Suprapubic skin (tissue), 2 donors: ENCODE measurements at regions not wholly inside any gene's neighbourhood (a gene's known extent, or its start where the extent isn't known, plus 50 kb on each side); places are given as distances from the start of the nearest gene placed in this dataset.

Experiments used
- EP300 ChIP-seq: sonication (generic); formaldehyde crosslinking; IDR thresholded peaks from one replicate; pipeline ENCODE4 v1.6.1; 2017; ENCODE audit warnings: antibody characterized with exemption
- POLR2A ChIP-seq, 2 donors: fragments of 450-650 bp; IDR thresholded peaks; one replicate each; pipeline ENCODE4 v1.6.1; 2017; ENCODE audit warnings: antibody characterized with exemption in 2 of 2, mild to moderate bottlenecking in 2 of 2, moderate library complexity in 2 of 2

DNA sequence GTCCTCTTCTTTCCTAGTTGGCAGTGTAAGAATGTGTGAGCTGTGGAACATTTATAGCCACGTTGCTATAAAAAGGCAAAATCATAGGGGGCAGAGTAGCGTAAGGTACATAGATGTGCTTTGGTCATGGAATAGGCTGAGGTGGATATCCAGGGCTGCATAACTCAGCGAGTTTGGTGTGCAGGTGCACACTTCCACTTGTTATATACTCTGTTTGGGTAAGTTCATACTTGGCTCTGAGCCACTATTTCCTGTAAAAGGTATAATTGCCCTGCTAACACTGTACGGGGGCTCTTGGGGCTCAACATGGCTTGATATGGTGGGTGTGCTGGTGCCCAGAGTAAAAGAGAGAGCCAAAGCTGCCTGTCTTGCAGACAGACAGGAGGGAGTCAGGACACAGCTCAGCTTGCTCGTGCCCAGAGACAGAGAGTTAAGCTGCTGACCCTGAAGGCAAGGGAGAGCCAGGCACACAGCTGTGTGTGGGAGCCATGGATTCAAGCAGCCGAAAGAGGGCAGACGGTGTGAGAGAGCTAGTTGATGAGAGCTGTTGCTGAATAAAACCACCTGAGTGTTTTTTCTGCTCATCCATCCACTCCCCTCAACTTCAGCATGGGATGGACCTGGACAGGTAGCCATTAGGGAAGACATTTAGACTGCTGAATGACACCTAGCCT lies 126.7 kb downstream of the DKK1 start:
- TF ChIP-seq POLR2A (IDR thresholded peaks at IDR 0.05) (no peak), EP300 (no peak)
